ENCODE measurements at regions not wholly inside any gene's neighbourhood (a gene's known extent, or its start where the extent isn't known, plus 50 kb on each side); places are given as distances from the start of the nearest gene placed in this dataset.
A peak's percentile ranks its signal among the peaks of the same experiment; 100 is the strongest.

DNA sequence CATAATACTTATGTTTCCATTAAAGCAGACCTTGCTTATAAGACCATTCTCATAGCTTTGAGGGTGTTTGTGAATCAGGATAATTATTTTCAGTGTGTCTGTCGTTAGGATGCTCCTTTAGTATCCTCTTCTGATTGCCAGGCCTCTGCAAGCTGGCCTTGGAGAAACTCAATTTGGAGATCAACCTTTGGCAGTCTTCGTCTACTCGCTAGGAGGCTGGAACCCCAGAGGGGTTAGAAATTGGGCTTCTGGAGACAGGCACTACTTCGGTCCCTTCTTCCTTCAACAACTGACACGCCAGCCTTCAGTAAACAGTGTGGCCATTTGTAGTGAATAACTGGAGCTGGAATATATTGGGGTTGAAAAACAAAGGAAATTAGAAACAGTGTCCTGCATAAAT, 100.8 kb upstream of the CITED2 start:
- Histone ChIP-seq H3K4me3 (ENCODE audit: low read length) (no peak overlapping the region), H3K9me2 (ENCODE audit: insufficient read depth, low read length) (no peaks in the 10 kb centered on the region), H3K27me3 (ENCODE audit: insufficient read depth, low read depth, low read length) (no peaks in the 10 kb centered on the region), H4K20me1 (ENCODE audit: insufficient read depth) (no peaks in the 10 kb centered on the region), H3K9ac (ENCODE audit: low read length) (no peak overlapping the region), H3K9me3 (ENCODE audit: low read length) (no peaks in the 10 kb centered on the region), H3K79me2 (replicated peaks; ENCODE audit: insufficient read depth, low read length) (no peaks in the 10 kb centered on the region), H2AFZ (ENCODE audit: low read depth, low read length) (no peak overlapping the region), H3K4me2 (ENCODE audit: low read length) (no peak overlapping the region), H3K36me3 (ENCODE audit: insufficient read depth, low read length) (no peaks in the 10 kb centered on the region), H3F3A (ENCODE audit: insufficient read depth, low read length, poor library complexity, severe bottlenecking) (peaks cover 6% of the 10 kb centered on the region), H3K27ac (ENCODE audit: low read length) (peak overlapping the region; percentile 60)
- TF ChIP-seq TAF1 (IDR thresholded peaks at IDR 0.05; ENCODE audit: low read depth) (no peak), EP300 (conservative IDR thresholded peaks at IDR 0.05; ENCODE audit: poor library complexity, severe bottlenecking) (no peak), RAD21 (conservative IDR thresholded peaks at IDR 0.05) (no peak), MXI1 (conservative IDR thresholded peaks at IDR 0.05; ENCODE audit: poor library complexity, severe bottlenecking) (no peak), EZH2 (IDR thresholded peaks at IDR 0.05; ENCODE audit: borderline replicate concordance, insufficient read depth, low read length, poor library complexity, severe bottlenecking) (no peak), POLR2AphosphoS5 (IDR thresholded peaks at IDR 0.05) (no peak), SMC3 (conservative IDR thresholded peaks at IDR 0.05; ENCODE audit: poor library complexity) (no peak)
- TF ChIP-seq, protein P1, sequence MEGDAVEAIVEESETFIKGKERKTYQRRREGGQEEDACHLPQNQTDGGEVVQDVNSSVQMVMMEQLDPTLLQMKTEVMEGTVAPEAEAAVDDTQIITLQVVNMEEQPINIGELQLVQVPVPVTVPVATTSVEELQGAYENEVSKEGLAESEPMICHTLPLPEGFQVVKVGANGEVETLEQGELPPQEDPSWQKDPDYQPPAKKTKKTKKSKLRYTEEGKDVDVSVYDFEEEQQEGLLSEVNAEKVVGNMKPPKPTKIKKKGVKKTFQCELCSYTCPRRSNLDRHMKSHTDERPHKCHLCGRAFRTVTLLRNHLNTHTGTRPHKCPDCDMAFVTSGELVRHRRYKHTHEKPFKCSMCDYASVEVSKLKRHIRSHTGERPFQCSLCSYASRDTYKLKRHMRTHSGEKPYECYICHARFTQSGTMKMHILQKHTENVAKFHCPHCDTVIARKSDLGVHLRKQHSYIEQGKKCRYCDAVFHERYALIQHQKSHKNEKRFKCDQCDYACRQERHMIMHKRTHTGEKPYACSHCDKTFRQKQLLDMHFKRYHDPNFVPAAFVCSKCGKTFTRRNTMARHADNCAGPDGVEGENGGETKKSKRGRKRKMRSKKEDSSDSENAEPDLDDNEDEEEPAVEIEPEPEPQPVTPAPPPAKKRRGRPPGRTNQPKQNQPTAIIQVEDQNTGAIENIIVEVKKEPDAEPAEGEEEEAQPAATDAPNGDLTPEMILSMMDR (IDR thresholded peaks at IDR 0.05; ENCODE audit: poor library complexity, severe bottlenecking): no peak
- TF ChIP-seq, protein P2, sequence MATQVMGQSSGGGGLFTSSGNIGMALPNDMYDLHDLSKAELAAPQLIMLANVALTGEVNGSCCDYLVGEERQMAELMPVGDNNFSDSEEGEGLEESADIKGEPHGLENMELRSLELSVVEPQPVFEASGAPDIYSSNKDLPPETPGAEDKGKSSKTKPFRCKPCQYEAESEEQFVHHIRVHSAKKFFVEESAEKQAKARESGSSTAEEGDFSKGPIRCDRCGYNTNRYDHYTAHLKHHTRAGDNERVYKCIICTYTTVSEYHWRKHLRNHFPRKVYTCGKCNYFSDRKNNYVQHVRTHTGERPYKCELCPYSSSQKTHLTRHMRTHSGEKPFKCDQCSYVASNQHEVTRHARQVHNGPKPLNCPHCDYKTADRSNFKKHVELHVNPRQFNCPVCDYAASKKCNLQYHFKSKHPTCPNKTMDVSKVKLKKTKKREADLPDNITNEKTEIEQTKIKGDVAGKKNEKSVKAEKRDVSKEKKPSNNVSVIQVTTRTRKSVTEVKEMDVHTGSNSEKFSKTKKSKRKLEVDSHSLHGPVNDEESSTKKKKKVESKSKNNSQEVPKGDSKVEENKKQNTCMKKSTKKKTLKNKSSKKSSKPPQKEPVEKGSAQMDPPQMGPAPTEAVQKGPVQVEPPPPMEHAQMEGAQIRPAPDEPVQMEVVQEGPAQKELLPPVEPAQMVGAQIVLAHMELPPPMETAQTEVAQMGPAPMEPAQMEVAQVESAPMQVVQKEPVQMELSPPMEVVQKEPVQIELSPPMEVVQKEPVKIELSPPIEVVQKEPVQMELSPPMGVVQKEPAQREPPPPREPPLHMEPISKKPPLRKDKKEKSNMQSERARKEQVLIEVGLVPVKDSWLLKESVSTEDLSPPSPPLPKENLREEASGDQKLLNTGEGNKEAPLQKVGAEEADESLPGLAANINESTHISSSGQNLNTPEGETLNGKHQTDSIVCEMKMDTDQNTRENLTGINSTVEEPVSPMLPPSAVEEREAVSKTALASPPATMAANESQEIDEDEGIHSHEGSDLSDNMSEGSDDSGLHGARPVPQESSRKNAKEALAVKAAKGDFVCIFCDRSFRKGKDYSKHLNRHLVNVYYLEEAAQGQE (IDR thresholded peaks at IDR 0.05; ENCODE audit: borderline replicate concordance): no peak

DNA sequence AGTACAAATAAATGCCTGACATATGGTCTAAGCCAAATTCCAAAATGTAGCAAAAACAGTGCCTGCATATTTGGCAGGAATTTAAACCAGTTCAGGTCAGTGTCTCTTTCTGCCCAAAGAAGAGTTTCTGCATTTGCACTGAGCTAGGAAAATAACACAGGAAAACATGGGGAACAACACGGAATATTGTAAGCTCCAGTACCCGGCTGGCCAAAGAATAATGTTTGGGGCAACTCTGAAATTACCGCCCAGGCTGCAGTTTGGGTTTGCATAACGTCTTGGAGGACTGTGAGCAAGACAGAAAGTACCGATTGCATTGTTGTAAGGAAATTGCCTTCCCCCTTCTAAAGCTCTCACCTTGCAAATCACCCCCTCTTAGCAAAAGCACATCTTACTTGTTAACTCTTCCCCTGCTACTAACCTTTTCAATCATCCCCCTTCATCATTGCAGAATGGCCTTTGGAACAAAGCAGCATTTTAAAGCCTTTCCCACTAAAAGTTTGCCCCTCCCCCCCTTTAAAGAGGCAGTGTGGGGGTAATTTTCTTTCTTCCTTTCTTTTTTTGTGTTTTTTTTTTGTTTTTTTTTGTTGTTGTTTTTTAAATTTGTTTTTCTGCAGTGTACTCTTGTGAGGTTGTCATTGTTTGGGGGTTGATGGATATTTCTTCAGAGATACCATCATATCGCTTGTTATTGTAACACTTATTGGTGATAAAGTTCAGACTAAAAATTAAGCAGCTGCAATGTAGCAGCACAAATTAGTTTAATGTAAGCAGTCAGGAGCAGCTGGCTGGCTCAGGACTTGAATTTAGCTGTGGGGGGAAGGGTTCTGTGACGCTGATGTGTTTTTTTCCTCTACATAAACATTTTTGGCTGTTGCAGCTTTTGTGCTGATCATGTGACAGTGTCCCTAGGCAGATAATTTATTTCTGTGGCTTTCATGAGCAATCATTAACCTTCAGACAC, 100.0 kb upstream of the CITED2 start:
- peak overlapping the region; percentile 60 for H3K27ac ChIP-seq (ENCODE audit: low read length)
- no peaks in the 10 kb centered on the region for H3K9me2 ChIP-seq (ENCODE audit: insufficient read depth, low read length)
- H3K27me3 ChIP-seq (ENCODE audit: insufficient read depth, low read depth, low read length): no peaks in the 10 kb centered on the region
- H2AFZ ChIP-seq (ENCODE audit: low read depth, low read length): no peak overlapping the region
- peak overlapping the region; percentile 21 for H3K9ac ChIP-seq (ENCODE audit: low read length)
- H3K4me3 ChIP-seq (ENCODE audit: low read length): peak overlapping the region; percentile 14
- H3K36me3 ChIP-seq (ENCODE audit: insufficient read depth, low read length): no peaks in the 10 kb centered on the region
- peak overlapping the region; percentile 30 for H3K4me2 ChIP-seq (ENCODE audit: low read length)
- TF ChIP-seq, protein P1 (IDR thresholded peaks at IDR 0.05; ENCODE audit: poor library complexity, severe bottlenecking): no peak
- no peak for TF ChIP-seq TAF1 (IDR thresholded peaks at IDR 0.05; ENCODE audit: low read depth)
- no peak for TF ChIP-seq POLR2AphosphoS5 (IDR thresholded peaks at IDR 0.05)
- TF ChIP-seq, protein P2 (IDR thresholded peaks at IDR 0.05; ENCODE audit: borderline replicate concordance): no peak
- TF ChIP-seq EP300 (conservative IDR thresholded peaks at IDR 0.05; ENCODE audit: poor library complexity, severe bottlenecking): no peak
- TF ChIP-seq EZH2 (IDR thresholded peaks at IDR 0.05; ENCODE audit: borderline replicate concordance, insufficient read depth, low read length, poor library complexity, severe bottlenecking): no peak
- no peaks in the 10 kb centered on the region for H4K20me1 ChIP-seq (ENCODE audit: insufficient read depth)
- H3F3A ChIP-seq (ENCODE audit: insufficient read depth, low read length, poor library complexity, severe bottlenecking): peaks cover 6% of the 10 kb centered on the region
- H3K79me2 ChIP-seq (replicated peaks; ENCODE audit: insufficient read depth, low read length): no peaks in the 10 kb centered on the region
- no peaks in the 10 kb centered on the region for H3K9me3 ChIP-seq (ENCODE audit: low read length)

All from neural cell (in vitro differentiated cells).